A673 (cell line): ENCODE measurements at regions not wholly inside any gene's neighbourhood (a gene's known extent, or its start where the extent isn't known, plus 50 kb on each side); places are given as distances from the start of the nearest gene placed in this dataset.
A peak's percentile ranks its signal among the peaks of the same experiment; 100 is the strongest.

Source experiments
- BruUV-seq: library from RNA; stranded (reverse); fragments of 400-500 nt; replicated peaks from 2 replicates; lab custom pipeline; 2021; lab: Mats Ljungman, UMichigan
- CTCF ChIA-PET: fragments of 300-600 bp; sonication (Branson Sonifier 250); formaldehyde crosslinking; loops from one replicate; lab custom pipeline; 2022; ENCODE audit warnings: antibody characterized with exemption; lab: Charles Lee
- POLR2A ChIA-PET: fragments of 300-600 bp; sonication (Branson Sonifier 250); formaldehyde crosslinking; loops from one replicate; lab custom pipeline; 2022; ENCODE audit warnings: antibody characterized with exemption; ENCODE audit not compliant: low non-redundant PET; lab: Charles Lee
- DNase-seq: peaks from one replicate; pipeline ENCODE4 v3.0.0-alpha.2; 2015; ENCODE audit warnings: low spot score
- H3K27ac ChIP-seq: fragments of 200-600 bp; sonication (generic); 2 replicates; pipeline ENCODE4 v1.5.1; 2016; ENCODE audit warnings: mixed run types, low read depth, mild to moderate bottlenecking, mixed read lengths, antibody characterized with exemption, low read length; ENCODE audit not compliant: poor library complexity, severe bottlenecking
- H3K27me3 ChIP-seq: fragments of 200-600 bp; sonication (generic); replicated peaks from 2 replicates; pipeline ENCODE4 v1.6.1; 2017; ENCODE audit warnings: mixed run types, low read depth, mild to moderate bottlenecking, mixed read lengths, antibody characterized with exemption, low read length; ENCODE audit not compliant: insufficient read depth, poor library complexity
- H3K36me3 ChIP-seq: fragments of 200-600 bp; sonication (generic); 2 replicates; pipeline ENCODE4 v1.6.1; 2016; ENCODE audit warnings: mixed run types, mild to moderate bottlenecking, mixed read lengths, antibody characterized with exemption, low read length; ENCODE audit not compliant: insufficient read depth, poor library complexity, severe bottlenecking
- H3K4me1 ChIP-seq: fragments of 200-600 bp; sonication (generic); 2 replicates; pipeline ENCODE4 v1.6.1; 2017; ENCODE audit warnings: mixed run types, mild to moderate bottlenecking, mixed read lengths, antibody characterized with exemption, low read length; ENCODE audit not compliant: insufficient read depth, poor library complexity, severe bottlenecking
- H3K4me3 ChIP-seq: fragments of 200-600 bp; sonication (generic); 2 replicates; pipeline ENCODE4 v1.5.1; 2016; ENCODE audit warnings: low read depth, mixed run types, mild to moderate bottlenecking, mixed read lengths, low read length; ENCODE audit not compliant: poor library complexity, severe bottlenecking
- H3K9me3 ChIP-seq: fragments of 200-600 bp; sonication (generic); 2 replicates; pipeline ENCODE4 v1.6.1; 2016; ENCODE audit warnings: mixed run types, low read depth, mild to moderate bottlenecking, mixed read lengths, antibody characterized with exemption, low read length; ENCODE audit not compliant: poor library complexity, severe bottlenecking
- EZH2 ChIP-seq: fragments of 200-600 bp; sonication (generic); IDR thresholded peaks from 2 replicates; pipeline ENCODE4 v1.6.1; 2017; ENCODE audit warnings: borderline replicate concordance, low read depth, mild to moderate bottlenecking, mixed read lengths, antibody characterized with exemption, low read length; ENCODE audit not compliant: poor library complexity, severe bottlenecking
- intact Hi-C: fragments of 100-400 bp; cut with micrococcal nuclease; formaldehyde crosslinking; loops from one replicate; pipeline ENCODE4 v1.10.0; 2022; ENCODE audit not compliant: unreplicated experiment
- TF ChIP-seq, protein P1 (sequence below): fragments of 300-800, 200-600 bp; sonication (generic); conservative IDR thresholded peaks from 2 replicates; pipeline ENCODE4 v1.5.1; 2017; ENCODE audit warnings: low read depth, mild to moderate bottlenecking, antibody characterized with exemption, low read length, moderate library complexity, mixed read lengths

DNA sequence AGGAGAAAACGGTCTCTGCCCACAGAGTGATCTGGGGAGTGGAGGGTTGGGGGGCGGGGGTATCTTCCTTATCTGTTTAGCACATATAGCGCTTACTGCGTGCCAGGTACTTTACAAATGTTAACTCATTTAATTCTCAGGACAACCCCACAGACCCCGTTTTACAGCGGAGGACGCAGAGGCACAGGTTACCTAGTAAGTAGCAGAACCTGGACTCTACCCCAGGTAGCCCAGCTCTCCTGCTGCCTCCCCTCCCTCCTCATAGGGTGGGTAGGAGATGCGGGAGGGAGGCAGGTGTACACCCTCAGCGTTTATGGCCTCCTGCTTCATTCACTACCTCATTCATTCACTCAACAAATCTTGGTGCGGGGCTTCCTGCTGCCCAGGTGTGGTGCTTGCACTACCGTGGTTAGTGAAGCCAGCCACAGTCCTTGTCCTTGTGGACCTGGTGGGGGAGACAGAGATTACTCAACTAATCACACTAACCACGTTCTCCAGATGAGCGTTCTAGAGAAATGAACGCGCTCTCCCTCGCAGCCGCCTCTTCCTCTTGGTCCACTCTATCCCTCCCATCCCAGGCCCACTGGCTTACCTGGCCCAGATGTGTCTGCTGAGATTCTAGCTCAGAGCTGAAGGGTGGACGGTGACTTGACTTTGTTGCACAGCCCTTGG, 102.0 kb downstream of the IER5 start:
- BruUV-seq = no TSS peak
- no peaks in the 10 kb centered on the region for H3K9me3 ChIP-seq
- TF ChIP-seq, protein P1, sequence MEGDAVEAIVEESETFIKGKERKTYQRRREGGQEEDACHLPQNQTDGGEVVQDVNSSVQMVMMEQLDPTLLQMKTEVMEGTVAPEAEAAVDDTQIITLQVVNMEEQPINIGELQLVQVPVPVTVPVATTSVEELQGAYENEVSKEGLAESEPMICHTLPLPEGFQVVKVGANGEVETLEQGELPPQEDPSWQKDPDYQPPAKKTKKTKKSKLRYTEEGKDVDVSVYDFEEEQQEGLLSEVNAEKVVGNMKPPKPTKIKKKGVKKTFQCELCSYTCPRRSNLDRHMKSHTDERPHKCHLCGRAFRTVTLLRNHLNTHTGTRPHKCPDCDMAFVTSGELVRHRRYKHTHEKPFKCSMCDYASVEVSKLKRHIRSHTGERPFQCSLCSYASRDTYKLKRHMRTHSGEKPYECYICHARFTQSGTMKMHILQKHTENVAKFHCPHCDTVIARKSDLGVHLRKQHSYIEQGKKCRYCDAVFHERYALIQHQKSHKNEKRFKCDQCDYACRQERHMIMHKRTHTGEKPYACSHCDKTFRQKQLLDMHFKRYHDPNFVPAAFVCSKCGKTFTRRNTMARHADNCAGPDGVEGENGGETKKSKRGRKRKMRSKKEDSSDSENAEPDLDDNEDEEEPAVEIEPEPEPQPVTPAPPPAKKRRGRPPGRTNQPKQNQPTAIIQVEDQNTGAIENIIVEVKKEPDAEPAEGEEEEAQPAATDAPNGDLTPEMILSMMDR = no peak
- no peak for TF ChIP-seq EZH2
- DNase-seq = no peak
- H3K4me3 ChIP-seq = peak overlapping the region; percentile 43
- CTCF ChIA-PET = interaction anchor here (0.6 to 2.7 kb wide), 8 partner anchors 18 to 822 kb away, joined by 3 to 28 read pairs (median 5); no protein-coding TSS in a partner anchor
- H3K36me3 ChIP-seq = no peaks in the 10 kb centered on the region
- POLR2A ChIA-PET = no interaction called here
- no peak overlapping the region for H3K27ac ChIP-seq
- H3K4me1 ChIP-seq = no peaks in the 10 kb centered on the region
- H3K27me3 ChIP-seq = no peaks in the 10 kb centered on the region
- intact Hi-C loops = loop anchor here (1.0 to 10.0 kb wide), 2 partner anchors 235 to 744 kb away; no protein-coding TSS in a partner anchor

DNA sequence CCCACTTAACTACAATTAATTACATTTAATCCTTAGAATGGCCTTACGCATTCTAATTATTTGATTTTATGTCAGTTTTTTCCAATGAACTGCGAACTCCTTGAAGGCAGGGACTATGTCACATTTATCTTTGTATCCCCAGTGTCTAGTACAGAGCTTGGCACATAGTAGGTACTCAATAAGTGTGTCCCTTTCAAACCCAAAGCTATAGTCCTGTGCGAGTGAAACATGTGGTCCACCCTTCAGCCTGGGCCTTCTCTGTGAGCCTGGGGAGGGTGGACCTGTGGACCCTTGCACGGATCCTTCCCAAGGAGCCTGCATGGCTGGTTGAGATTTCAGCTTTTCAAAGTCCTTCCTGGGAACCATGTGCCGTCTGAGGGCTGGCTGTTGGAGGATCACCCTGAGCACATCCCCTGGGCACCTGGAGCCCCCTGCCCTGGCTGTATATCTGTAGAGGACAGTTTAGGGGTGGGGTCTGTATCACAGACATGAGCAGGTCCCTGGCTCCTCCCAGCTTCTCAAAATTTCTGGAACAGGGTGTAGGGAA, 103.1 kb downstream of the IER5 start:
- ChIA-PET CTCF (interaction anchor here (2.7 kb wide), 1 partner anchor 234 kb away, joined by 28 read pairs; no protein-coding TSS in a partner anchor), POLR2A (no interaction called here)
- Histone ChIP-seq H3K4me1 (no peaks in the 10 kb centered on the region), H3K27ac (no peak overlapping the region), H3K27me3 (no peaks in the 10 kb centered on the region), H3K9me3 (no peaks in the 10 kb centered on the region), H3K4me3 (no peak overlapping the region), H3K36me3 (no peaks in the 10 kb centered on the region)
- BruUV-seq = no TSS peak
- intact Hi-C loops = loop anchor here (10.0 kb wide), 1 partner anchor 743 kb away; no protein-coding TSS in a partner anchor
- DNase-seq = no peak
- TF ChIP-seq EZH2 = no peak
- TF ChIP-seq, protein P1 = no peak

DNA sequence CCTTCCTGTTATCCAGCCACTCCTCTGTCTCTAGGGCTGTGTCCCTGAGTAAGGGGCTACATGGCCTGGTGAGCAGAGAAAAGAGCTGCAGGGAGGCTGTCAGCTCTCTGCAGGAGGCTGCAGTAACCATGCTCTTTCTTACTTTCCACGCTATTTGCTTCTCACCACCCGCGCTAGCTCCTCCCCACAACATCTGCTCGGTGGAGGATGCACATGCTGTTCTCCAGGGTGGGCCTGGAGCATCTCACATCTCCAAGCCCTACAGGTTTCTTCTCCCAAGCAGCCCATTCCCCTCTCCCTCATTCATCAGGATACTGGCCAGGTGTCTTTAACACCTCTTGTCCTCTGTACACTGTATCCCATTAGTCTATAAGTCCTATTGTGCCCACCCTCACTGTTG, 103.8 kb downstream of the IER5 start:
- no peaks in the 10 kb centered on the region for H3K36me3 ChIP-seq
- CTCF ChIA-PET = interaction anchor here (2.7 kb wide), 1 partner anchor 233 kb away, joined by 28 read pairs; no protein-coding TSS in a partner anchor
- no peaks in the 10 kb centered on the region for H3K27me3 ChIP-seq
- no peak for TF ChIP-seq EZH2
- TF ChIP-seq, protein P1 = no peak
- intact Hi-C loops = loop anchor here (10.0 kb wide), 1 partner anchor 742 kb away; no protein-coding TSS in a partner anchor
- POLR2A ChIA-PET = no interaction called here
- no TSS peak for BruUV-seq
- H3K9me3 ChIP-seq = no peaks in the 10 kb centered on the region
- no peak for DNase-seq
- H3K27ac ChIP-seq = no peak overlapping the region
- H3K4me1 ChIP-seq = no peaks in the 10 kb centered on the region
- H3K4me3 ChIP-seq = no peak overlapping the region
